HG02588 (cell line): ENCODE measurements at regions not wholly inside any gene's neighbourhood (a gene's known extent, or its start where the extent isn't known, plus 50 kb on each side); places are given as distances from the start of the nearest gene placed in this dataset.

Experiments used
- ATAC-seq: cut with Tn5 transposase; IDR thresholded peaks from one replicate; pipeline ENCODE4 v1.9.1; 2021; ENCODE audit warnings: mild to moderate bottlenecking, moderate library complexity; ENCODE audit not compliant: unreplicated experiment

DNA sequence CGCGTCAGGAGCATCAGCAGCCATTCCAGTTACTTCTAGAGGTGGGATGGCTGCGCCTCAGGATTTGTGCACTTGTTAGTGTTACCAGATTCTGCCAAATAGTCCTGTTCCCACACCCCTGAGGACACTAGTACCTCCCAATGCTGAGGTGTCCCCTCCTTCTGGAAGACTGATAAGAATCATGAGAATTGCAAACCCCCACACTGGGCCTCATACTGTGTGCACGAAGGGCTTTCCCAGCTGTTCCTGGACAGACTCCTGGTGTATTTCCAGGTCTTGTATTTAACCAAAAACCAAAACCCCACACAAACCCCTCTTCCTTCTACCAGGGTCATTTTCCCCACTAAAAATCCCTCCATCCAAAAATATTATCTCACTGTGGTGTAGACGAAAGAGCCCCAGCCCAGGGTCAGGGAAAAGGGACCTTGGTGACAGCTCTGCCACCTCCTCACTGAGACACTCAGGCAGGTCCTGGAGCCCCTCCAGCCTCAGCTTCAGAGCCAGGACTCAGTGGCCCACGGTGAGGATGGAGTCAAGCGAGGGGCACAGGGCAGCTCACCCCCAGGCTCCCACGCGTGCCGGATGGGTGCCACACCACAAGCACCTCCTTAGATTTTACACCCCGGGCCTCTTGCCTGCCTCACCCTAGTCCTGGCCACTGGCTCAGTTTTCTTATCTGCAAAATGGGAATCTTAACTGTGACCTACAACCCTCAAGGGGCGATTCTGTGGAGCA is 131.4 kb upstream of the RUNX3 start:
- no peak for ATAC-seq

DNA sequence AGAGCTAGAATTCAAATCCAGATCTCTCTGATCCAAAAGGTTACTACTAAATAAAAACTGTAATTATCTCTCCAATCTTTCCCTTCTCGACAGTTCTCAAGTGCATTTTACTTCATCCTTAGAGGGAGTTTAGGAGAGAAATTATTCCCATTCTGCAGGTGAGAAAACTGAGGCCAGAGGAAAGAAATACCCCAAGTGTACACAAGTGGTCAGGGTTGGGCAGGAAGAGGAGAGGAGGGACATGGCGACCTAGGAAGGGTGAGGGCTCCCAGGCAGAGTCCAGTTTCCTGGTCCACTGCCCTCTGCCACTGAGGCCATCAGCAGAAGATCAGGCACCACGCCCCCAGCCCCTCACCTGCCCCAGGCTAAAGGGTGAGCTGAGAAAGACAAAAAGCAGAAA is 127.1 kb upstream of the RUNX3 start:
- no peak for ATAC-seq

DNA sequence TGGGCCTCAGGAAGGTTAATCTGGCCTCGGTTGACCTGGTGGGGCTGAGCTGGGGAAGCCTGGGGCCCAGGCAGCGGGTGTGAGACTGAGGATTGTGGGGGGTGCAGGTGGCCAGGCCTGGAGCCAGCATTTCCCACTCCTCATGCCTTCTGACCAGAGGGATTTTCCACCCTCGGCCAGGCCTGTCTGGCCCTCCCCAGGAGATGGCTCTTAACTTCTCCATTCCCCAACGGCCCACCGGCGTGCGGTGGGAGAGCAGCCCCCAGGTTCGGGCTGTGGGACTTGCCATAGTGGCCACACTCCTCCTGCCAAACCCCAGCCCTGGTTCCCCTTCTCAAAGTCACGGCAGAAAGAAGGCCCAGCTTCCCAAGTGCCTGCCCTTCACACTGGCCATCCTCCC is 126.5 kb upstream of the RUNX3 start:
- no peak for ATAC-seq

DNA sequence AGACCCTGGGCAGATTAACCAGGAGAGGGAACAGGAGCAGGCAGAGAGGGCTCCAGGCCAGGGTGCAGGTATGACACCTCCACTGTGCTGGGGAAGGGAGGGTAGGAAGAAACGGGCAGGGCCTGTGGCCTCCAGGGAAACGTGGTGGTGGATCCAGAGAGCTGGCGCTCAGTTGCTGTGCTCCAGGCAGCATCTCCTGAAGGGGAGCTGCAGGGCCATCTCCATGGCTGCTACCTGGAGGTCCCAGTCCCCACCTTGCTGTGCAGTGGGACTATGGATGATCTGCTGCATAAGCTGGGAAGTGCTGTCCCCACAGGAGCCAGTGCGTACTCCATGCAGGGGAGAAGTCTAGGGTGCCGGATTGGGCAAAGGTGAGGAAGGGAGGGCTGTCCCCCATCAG is 125.9 kb upstream of the RUNX3 start:
- ATAC-seq: no peak

DNA sequence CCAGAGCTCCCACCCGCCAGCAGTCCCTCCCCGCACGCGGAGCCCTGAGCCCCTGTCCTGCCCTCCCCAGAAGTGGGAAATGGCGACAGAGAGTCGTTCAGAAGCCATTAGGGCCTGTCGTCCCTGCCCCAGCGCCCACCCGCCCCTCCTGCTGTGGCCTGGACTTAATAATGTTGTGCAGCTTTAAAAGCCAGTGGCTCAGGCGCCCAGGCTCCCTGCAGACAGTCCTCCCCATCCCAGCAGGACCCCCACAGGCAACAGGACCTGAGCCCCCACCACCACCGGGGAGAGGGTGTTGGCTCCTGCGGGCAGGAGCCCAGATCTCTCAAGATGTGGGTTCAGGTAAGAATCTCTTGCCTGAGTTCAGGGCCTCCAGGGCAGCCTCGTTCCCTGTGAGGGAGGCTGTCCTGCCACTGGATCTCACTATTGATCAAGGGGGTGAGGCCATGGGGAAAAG is 125.3 kb upstream of the RUNX3 start:
- ATAC-seq: no peak

DNA sequence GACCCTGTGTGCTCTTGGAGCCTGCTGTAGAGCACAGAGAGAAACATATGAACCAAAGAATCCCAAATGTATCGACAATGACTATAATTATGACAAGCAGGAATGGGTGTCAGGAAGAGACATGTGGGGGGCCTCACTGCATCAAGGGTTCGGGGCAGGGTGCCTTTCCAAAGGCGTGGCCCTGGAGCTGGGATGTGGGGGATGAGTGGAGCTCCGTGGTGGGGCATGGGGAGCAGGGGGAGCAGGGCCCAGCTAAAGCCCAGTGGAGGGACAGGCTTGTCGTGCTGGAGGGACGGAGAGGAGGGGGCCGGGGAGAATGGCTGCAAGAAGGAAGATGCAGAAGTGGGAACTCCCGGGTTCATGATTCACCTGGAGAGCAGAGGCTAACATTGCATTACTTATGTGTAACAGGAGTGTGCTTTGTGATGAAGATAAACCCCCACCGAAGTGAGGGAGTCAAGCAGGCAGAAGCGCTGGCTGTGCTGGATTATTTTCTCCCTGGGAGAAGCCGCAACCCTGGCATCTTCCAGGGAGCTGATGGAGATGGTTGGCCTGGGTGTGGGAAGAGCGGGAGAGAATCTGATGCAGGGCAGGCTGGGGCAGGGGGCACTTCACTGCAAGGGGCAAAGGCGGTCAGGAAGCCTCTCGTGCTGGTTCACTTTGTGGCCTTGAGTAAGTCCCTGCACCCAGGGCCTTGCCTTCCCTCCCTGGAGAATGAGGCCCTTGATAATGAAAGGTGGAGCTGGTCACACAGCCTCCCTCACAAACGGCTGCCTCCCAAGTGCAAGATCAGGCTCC is 124.6 kb upstream of the RUNX3 start:
- no peak for ATAC-seq

DNA sequence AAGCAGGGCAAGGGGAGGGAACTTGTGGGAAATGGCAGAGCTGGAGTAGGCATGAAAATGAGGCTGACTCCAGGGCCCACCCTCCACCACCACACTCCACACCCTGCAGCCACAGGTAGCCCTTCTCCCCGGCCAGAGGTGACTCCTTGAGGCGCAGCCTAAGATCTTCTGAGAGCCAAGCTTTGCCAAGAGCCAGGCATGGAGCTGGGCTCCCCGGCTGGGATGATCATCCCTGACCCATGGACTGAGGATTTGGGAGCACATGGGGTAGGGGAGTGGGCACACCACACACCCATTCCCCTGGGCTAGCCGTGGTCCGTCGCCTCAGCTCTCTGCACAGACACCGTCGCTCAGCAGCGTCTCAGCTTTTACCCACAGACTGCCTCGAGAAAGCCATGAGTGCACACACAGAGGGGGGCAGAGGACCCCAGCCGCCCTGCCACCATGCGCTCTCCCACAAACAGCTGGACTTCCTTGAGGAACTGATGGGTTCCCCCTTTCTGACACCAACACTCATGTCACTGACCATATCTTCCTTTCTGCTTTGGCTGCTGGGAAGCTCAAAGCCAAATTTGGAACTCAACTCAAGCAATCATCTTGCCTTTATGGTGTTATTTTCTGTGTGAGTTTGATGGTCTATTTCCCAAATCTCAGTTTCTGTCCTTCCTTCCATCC is 123.6 kb upstream of the RUNX3 start:
- ATAC-seq: no peak

DNA sequence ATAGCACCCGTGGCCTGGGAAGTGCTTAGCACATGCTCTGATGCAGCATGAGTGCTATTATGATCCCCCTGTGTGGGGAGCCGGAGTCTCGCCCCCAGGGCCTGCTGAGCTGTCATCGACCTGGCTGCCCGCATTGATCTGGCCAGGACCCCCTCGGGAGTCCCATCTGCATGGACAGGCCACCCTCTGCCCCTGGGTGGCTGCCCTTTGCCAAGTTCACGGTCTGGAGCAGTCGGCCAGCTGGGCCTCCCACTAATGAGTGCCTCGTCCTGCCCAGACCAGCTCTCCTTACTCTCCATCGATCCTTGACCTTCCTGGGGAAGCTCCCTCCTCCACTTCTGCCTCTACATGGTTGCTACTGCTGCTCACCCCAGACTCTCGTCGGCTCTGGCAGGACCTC is 121.8 kb upstream of the RUNX3 start:
- no peak for ATAC-seq

DNA sequence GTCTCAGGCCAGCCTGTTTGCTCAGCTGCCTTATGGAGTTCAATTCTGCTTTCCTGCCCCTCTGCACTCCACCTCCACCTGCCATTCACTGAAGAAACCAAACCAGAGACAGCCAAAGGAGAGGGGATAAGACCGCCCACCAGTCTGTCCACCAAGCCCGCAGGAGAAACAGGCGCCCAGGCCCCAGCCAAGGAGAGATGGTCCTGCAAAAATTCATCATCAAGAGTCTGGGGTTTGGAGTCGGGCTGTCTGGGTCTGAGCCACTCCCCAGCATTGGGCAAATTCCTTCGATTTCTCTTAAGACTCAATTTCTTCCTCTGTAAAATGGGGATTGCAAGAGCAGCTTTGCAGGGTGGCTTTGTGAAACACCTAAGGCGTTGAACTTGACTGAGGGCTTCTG is 121.4 kb upstream of the RUNX3 start:
- no peak for ATAC-seq

DNA sequence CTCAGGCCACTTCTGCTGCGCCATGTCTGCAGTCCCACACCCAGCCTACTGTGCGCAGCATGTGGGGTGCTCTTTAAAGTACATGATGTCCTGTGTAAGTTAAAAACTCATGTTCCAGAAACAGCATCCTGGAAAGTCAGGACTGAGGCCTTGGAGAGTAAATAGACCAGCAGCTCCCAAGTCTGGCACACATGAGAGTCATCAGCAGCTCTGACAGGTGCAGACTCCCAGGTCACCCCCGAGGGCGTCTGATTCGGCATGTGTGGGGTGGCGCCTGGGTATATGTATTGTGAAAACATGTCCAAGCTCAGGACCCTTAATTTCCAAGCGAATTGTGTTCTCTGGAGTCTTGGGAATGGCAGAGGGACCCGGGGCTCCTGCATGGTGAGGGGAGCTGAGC is 120.1 kb upstream of the RUNX3 start:
- ATAC-seq: no peak

DNA sequence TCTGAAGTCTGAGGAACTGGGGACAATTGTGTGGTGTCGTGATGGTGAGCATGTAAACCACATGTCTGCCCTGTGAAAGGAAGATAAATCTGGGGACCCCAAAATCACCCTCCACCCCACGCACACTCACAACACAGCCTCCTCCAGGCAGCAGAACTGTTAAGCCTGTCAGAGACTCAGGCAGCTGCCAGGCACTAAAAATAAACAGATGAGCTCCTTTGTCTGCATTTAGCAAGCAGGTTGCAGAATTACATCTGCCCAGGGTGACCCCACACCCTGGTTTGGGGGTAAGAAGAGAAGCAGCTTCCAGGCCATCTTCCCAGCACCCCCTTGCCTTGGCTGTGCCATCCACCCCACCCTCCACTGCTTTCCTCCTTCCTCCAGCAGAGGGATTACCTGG is 119.1 kb upstream of the RUNX3 start:
- ATAC-seq: no peak

DNA sequence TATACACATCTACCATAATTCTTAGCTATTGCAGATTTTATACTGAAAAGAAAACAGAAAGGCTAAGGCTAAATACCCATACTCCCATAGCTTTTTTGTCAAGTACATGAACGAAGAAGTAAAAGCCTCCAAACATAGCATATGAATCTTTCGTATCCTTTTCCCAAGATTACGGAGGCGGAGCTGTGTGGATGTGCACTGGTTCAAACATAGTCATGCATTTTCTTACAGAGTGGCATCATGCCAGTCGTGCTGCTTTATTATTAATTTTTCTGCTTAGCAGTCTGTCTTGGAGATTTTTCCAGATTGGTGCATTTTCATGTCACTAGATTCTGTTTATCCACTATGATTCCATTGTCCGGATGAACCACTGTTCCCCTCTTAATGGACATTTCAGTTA is 118.7 kb upstream of the RUNX3 start:
- ATAC-seq: no peak

DNA sequence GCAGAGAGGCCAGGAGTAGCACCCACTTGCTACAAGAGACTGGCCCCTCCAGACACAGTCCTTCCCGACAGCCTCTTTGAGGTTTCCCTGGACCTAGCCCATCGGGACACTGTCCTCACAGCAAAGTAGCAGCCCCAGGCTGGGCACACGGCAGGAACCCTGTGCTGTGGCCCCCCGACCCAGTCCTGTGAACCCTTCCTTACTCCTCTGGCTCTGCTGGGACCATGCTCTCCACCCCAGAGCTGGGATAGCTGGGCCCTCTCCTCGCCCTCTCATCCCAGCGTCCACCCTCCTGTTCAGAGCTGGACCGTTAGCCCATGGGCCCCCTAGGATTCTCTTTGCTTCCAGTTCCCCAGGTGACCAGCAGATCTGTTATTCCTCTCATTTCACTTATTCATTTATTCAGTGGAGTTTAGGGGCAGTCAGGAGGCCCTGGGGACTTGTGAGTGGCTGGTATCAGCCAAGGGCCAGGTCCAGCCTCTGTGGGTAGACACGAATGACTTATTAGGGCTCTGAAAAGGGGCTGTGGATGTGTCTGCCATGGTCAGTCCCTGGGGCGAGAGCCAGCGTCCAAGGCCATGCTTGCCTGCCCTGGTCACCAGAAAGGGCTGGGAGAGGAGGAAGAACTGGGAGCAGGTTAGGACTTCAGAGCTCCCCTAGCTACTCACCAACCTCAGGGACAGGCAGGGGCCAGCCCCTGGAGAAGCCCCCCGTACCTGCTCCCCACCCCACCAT is 117.6 kb upstream of the RUNX3 start:
- ATAC-seq: no peak

DNA sequence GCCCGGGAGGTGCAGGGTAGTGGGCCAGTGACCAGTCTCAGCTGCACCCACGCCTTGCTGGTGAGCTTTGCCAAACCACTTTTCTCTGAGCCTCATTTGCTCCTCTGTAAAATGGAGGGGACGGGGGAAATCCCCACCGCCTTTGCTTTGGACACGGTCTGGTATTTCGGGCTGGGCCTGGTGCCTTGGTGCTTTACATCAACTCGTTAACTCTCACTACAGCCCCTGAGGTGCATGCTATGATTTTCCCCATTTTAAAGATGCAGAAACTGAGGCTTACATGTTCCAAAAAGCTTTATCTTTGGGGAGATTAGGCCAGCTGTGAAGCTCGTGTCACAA is 116.1 kb upstream of the RUNX3 start:
- ATAC-seq: no peak

DNA sequence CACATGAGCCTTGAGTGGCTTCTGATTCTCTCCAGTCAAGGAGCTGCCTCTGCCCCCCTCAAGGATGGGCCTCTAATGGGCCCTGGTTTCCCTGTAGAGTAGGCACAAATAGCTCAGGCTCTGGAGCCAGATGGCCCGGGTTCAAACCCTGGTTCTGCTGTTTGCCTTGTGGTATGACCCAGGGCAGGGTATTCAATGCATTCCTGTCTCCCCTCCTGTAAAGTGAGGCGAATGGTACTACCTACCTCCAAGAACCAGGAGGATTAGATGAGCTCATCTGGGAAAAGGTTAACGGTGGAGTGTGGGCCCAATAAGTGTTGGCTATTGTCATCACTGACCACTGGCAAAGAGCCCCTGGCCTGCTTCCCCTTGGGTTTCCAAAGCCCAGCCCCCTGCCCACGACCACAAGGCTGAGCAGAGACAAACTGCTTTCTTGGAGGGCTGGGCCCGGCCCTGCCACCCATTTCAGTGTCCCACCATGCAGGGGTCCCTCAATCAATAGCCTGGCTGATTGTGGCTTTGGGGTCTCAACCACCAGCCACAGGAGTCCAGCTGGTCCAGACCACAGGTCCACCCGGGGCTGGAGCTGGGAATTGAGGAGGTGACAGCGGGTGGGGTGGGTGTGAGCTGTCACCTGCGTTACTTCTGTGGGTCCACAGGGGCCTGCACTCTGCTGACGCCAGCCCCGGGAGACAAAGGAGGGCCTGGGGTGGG is 115.6 kb upstream of the RUNX3 start:
- ATAC-seq: no peak

DNA sequence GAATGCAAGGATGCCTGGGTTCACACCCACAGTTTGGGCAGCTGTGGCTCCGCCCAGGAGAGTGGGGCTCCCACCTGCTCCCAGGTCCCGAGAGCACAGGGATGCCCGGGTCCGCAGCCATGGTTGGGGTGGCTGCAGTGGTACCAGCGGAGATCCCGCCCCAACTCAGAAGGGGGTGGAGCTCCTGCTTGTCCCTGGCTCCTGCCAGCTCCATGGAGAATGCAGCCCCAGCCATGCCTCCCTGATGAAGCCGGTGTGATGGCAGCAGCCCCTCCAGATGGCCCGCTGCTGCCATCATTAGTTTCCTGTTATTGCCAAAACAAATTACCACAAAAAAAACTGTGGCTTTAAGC is 113.1 kb upstream of the RUNX3 start:
- no peak for ATAC-seq

DNA sequence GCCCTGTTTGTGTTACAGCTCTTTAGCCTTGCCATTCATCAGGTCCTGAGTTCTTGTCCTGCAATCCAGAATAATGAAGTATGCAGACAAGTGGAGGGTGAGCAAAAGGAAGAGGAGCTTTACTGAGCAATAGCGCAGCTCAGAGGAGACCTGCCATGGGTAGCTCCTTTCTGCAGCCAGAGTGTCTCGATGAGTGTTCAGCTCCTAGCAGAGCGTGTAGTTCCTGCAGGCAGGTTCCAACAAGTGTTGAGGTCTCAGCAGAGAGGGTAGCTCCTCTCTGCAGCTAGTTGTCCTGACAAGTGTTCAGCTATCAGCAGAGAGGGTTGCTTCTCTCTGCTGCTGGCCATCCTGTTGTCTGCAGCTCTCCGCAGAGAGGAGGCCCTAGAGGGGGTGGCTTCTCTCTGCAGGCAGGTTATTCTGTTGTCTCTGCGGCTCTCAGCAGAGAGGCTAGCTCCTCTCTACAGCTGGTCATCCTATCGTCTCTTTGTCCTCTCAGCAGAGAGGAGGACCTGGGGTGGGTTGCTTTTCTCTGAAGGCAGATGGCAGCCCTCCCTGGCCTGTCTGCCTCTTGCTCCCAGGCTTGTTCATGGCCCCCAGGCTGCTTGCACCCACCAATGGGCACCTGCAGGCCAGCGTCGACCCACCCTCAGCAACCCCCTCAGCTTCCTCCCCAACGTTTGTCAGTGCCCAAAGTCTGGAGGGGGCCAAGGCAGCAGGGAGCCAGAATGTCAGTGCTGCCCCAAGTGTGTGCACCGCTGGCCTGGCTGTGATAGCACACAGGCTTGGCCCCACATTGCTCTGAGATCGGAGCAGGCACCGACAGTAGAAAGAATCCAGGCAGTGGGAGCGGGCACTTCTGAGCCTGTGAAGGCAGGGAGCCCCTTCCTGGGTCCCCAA is 112.5 kb upstream of the RUNX3 start:
- no peak for ATAC-seq

DNA sequence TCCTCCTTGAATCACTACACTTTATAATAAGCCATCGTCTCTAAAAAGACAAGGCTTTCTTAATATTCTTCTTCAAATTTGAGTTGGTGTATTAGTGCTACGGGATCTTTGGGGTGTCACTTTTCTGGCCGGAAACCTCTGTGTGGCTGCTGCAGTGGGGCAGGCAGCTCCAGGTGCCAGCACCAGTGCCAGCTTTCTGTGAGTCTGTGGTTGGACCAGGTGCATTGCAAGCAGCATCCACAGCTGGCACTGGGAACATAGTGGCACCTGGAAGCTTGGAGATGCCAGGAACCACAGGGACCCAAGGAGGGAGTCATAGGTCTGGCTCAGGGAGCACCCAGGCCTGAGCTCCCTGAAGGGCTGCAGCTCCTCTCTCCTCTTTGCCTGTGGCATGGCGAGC is 111.8 kb upstream of the RUNX3 start:
- ATAC-seq: no peak

DNA sequence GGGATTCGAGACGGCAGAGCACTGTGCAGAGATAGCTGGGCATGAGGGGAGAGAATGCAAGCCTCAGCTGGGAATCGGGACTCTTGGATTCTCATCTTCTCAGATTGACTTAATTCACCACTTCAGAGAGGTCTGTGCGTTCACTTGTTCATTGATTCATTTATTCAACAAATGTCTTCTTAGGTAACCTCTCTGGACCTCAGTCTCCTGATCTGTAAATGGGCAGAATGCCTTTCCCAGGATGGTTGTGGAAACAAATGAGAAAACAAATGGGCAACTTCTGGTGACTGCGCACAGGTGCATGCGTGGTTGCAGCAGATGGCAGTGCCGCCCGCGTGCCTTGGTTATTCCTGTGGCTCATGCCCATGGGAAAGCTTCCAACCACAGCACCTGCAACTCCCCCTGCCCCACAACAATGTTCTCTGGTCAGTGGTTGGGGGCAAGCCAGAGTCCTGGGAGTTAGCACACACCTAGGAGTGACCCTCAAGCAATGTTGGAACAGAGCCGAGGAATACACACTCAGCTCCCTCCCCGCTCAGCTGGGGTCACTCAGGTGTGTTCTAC is 110.1 kb upstream of the RUNX3 start:
- ATAC-seq: no peak

DNA sequence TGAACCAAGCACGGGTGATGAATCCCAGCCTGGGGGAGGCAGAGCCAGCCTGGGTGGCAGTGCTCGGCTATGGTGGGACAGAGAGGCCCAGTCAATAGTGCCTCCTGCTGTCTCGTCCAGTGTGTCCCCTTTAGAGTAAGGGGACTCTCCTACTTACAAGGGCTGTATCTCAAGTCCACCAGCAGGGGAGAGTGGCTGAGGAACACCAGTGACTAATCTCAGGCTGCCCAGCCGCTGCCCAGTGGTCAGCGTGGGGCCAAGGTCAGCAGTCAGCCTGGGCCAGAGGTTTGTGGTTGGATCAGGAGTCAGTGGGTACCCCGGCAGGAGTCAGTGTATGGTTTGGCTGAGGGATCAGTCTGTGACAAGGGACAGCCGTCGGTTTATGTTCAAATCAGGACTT is 109.2 kb upstream of the RUNX3 start:
- no peak for ATAC-seq
